Lung (tissue), 11 donors: ENCODE measurements at regions not wholly inside any gene's neighbourhood (a gene's known extent, or its start where the extent isn't known, plus 50 kb on each side); places are given as distances from the start of the nearest gene placed in this dataset.
"Not testable (repeated sequence)": the region's sequence is repeated elsewhere in the genome, so short reads cannot be mapped to it uniquely, and the experiment has no call there.

ENCODE experiments used
- ATAC-seq: fragments of 200-7000 bp; cut with Tn5 transposase; one replicate; pipeline ENCODE4 v1.9.1; 2020; ENCODE audit warnings: moderate number of reproducible peaks; ENCODE audit not compliant: insufficient read depth, low FRiP score
- DNase-seq, 3 donors: peaks; one replicate each; pipeline ENCODE4 v3.0.0-alpha.2; 2013 to 2017
- H3K27ac ChIP-seq, 2 donors: one replicate each; pipeline ENCODE4 v1.5.1; 2013; ENCODE audit warnings: mild to moderate bottlenecking in 2 of 2, moderate library complexity in 2 of 2, control low read depth in 1 of 2, inconsistent platforms in 1 of 2, low read depth in 1 of 2, low read length in 1 of 2
- H3K27me3 ChIP-seq, 3 donors: one replicate each; pipeline ENCODE4 v1.5.1; 2013; ENCODE audit warnings: low read length in 2 of 3; ENCODE audit not compliant: control insufficient read depth in 3 of 3, insufficient read depth in 3 of 3
- H3K36me3 ChIP-seq, 4 donors: one replicate each; pipeline ENCODE4 v1.5.1; 2013; ENCODE audit warnings: low read length in 4 of 4, mild to moderate bottlenecking in 1 of 4, moderate library complexity in 1 of 4; ENCODE audit not compliant: control insufficient read depth in 4 of 4, insufficient read depth in 4 of 4
- H3K4me1 ChIP-seq, 5 donors: one replicate each; pipeline ENCODE4 v1.5.1; 2013; ENCODE audit warnings: low read length in 5 of 5, mild to moderate bottlenecking in 2 of 5, moderate library complexity in 1 of 5; ENCODE audit not compliant: control insufficient read depth in 5 of 5, insufficient read depth in 5 of 5
- H3K4me3 ChIP-seq: one replicate; pipeline ENCODE4 v1.5.1; 2013; ENCODE audit warnings: mild to moderate bottlenecking, control low read depth, moderate library complexity
- H3K9ac ChIP-seq, 2 donors: one replicate each; pipeline ENCODE4 v1.5.1; 2013; ENCODE audit warnings: low read length in 2 of 2, control low read depth in 1 of 2; ENCODE audit not compliant: insufficient read depth in 1 of 2
- H3K9me3 ChIP-seq, 4 donors: one replicate each; pipeline ENCODE4 v1.5.1; 2013; ENCODE audit warnings: low read length in 3 of 4, mild to moderate bottlenecking in 1 of 4, moderate library complexity in 1 of 4; ENCODE audit not compliant: control insufficient read depth in 4 of 4, insufficient read depth in 3 of 4
- WGBS, 2 donors: extraction: QIAGEN DNeasy Blood & Tissue Kit; methylation state at CpG; one replicate each; pipeline ENCODE4 v1.1.7; 2013; 5-methylcytosine and 5-hydroxymethylcytosine counted together
- TF ChIP-seq, protein P1 (sequence below): IDR thresholded peaks from 2 replicates; pipeline ENCODE4 v1.5.1; 2012; ENCODE audit warnings: mild to moderate bottlenecking; ENCODE audit errors: control extremely low read depth, extremely low read depth
- donor health status: control.
- donor health status: control.
- donor health status: Bipolar disorder and iron deficiency.
- donor health status: healthy.
- donor health status: DM: yes; HTN: yes; CAD: no.

DNA sequence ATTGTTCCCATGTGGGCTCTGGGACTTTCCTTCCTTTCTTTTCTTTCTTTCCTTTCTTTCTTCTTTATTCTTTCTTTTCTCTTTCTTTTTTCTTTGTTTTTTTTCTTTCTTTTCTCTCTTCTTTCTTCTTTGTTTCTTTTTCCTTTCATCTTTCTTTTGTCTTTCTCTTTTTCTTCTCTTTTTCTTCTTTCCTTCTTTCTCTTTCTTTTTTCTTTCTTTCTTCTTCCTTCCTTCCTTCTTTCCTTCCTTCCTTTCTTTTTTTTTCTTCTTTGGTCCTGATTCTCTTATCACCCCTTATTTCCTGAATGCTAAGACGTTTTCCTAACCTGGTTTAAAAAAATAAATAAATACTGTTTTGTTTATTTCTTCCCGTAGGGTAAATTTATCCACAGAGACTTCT, 93.2 kb downstream of the CRLF2 start:
- TF ChIP-seq, protein P1, sequence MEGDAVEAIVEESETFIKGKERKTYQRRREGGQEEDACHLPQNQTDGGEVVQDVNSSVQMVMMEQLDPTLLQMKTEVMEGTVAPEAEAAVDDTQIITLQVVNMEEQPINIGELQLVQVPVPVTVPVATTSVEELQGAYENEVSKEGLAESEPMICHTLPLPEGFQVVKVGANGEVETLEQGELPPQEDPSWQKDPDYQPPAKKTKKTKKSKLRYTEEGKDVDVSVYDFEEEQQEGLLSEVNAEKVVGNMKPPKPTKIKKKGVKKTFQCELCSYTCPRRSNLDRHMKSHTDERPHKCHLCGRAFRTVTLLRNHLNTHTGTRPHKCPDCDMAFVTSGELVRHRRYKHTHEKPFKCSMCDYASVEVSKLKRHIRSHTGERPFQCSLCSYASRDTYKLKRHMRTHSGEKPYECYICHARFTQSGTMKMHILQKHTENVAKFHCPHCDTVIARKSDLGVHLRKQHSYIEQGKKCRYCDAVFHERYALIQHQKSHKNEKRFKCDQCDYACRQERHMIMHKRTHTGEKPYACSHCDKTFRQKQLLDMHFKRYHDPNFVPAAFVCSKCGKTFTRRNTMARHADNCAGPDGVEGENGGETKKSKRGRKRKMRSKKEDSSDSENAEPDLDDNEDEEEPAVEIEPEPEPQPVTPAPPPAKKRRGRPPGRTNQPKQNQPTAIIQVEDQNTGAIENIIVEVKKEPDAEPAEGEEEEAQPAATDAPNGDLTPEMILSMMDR = no peak
- Histone ChIP-seq H3K27me3 (no peaks in the 10 kb centered on the region), H3K4me1 (no peaks in the 10 kb centered on the region), H3K27ac (no peak overlapping the region), H3K9ac (no peak overlapping the region), H3K4me3 (no peak overlapping the region), H3K9me3 (peaks cover 0 to 3% (median 0%) of the 10 kb centered on the region in 4 donors), H3K36me3 (no peaks in the 10 kb centered on the region)
- WGBS, 2 donors = 29 to 41% methylated on average over 2 of the region's 2 CpGs
- DNase-seq (no peak), ATAC-seq (no peak)

DNA sequence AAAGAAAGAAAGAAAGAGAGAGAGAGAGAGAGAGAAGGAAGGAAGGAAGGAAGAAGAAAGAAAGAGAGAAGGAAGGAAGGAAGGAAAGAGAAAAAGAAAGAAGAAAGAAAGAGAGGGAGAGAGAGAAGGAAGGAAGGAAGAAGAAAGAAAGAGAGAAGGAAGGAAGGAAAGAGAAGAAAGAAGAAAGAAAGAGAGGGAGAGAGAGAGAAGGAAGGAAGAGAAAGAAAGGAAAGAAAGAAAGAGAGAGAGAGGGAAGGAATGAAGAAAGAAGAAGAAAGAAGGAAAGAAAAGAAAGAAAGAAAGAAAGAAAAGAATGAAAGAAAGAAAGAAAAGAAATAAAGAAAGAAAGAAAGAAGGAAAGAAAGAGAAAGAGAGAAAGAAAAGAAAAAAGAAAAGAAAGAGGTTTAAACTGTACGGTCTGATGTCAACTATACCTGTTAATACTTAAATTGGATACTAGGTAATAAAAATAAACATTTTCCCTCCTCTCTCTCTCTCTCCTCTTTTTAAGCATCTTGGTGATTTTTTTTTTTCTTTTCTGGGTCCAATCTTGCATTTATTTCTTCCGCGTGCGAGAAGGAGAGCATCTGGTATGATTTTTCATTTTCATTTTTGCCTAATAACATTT, 93.8 kb downstream of the CRLF2 start:
- WGBS, 2 donors = 87 to 89% methylated on average over 4 of the region's 4 CpGs

DNA sequence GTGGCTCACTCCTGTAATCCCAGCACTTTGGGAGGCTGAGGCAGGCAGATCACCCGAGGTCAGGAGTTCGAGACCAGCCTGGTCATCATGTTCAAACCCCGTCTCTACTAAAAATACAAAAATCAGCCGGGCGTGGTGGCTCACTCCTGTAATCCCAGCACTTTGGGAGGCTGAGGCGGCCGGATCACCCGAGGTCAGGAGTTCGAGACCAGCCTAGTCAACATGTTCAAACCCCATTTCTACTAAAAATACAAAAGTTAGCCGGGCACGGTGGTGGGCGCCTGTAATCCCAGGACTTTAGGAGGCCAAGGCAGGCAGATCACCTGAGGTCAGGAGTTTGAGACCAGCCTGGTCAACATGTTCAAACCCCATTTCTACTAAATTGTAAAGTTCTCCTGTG, 97.0 kb downstream of the CRLF2 start:
- DNase-seq, ATAC-seq, H3K4me1 ChIP-seq, H3K9me3 ChIP-seq, H3K27ac ChIP-seq, H3K9ac ChIP-seq, H3K36me3 ChIP-seq, H3K4me3 ChIP-seq: not testable (repeated sequence)
- 95 to 96% methylated on average over 12 of the region's 12 CpGs for WGBS, 2 donors
- peaks cover 6 to 18% (median 7%) of the 10 kb centered on the region in 3 donors for H3K27me3 ChIP-seq

More for the DNA sequence above, 93.8 kb downstream of the CRLF2 start:
- no peaks in the 10 kb centered on the region for H3K27me3 ChIP-seq
- no peaks in the 10 kb centered on the region for H3K36me3 ChIP-seq
- H3K4me1 ChIP-seq = no peaks in the 10 kb centered on the region
- no peak for ATAC-seq
- TF ChIP-seq, protein P1 = no peak
- H3K9ac ChIP-seq = no peak overlapping the region
- H3K4me3 ChIP-seq = no peak overlapping the region
- no peak overlapping the region for H3K27ac ChIP-seq
- no peak for DNase-seq
- peaks cover 0 to 3% (median 0%) of the 10 kb centered on the region in 4 donors for H3K9me3 ChIP-seq

DNA sequence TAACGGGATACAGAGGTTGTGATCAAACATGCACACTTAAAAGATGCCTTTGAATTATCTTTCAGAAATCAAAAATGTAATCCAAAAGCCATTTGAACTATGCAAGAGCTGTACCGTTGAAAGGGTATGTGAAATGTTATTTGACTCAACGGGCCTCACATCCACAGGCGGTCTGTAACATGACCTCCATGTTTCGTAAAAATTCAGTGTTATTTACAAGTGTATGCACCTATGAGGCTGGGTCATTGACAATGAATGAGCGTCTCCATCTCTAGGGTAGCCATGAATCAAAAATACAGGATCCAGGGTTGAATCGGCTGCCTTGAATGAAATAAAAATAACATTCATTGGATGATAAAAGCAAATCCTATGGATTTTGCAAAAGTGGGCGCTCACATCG, 100.1 kb downstream of the CRLF2 start:
- Histone ChIP-seq H3K4me3 (no peak overlapping the region), H3K27me3 (peaks cover 6 to 23% (median 7%) of the 10 kb centered on the region in 3 donors), H3K9me3 (peaks cover 0 to 17% (median 1%) of the 10 kb centered on the region in 4 donors), H3K4me1 (no peaks in the 10 kb centered on the region), H3K9ac (no peak overlapping the region), H3K36me3 (no peaks in the 10 kb centered on the region), H3K27ac (no peak overlapping the region)
- TF ChIP-seq, protein P1 = no peak
- ATAC-seq = no peak
- no peak for DNase-seq
- WGBS, 2 donors = 30 to 38% methylated on average over 9 of the region's 9 CpGs
